HG02571 (cell line): ENCODE measurements at regions not wholly inside any gene's neighbourhood (a gene's known extent, or its start where the extent isn't known, plus 50 kb on each side); places are given as distances from the start of the nearest gene placed in this dataset.

ENCODE experiments used
- ATAC-seq: cut with Tn5 transposase; IDR thresholded peaks from one replicate; pipeline ENCODE4 v1.9.1; 2021; ENCODE audit warnings: mild to moderate bottlenecking, moderate library complexity; ENCODE audit not compliant: unreplicated experiment

DNA sequence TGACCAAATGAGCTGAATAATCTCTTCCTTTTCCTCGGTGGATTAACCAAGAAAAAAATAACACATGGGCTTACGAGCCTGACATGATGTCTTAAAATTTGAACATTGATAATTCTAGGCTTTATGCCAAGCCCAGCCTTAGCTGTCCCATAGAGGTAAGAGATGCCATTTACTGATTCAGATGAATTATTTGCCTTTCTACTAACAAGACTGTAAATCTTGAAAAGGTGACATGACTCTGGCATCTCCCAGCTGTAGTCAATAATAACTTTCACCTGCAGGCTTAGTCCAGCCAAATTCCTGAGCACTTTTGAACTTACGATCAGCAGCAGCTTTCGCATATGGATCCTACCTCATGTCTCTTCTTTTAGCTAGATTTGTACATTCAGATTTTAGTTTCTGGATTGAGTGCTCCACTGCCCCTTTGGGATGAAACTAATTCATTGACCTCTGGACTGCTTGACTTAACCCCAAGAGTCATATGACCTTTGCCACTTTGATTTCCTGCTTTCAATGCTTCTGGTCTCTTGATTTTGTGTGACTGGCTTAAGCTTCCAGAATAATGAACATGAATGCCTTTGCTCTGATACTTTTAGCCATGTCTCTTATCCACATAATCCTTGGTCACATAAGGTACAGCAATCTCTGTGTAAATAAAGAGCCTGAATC, 876.4 kb upstream of the SLIT2 start:
- ATAC-seq: no peak

DNA sequence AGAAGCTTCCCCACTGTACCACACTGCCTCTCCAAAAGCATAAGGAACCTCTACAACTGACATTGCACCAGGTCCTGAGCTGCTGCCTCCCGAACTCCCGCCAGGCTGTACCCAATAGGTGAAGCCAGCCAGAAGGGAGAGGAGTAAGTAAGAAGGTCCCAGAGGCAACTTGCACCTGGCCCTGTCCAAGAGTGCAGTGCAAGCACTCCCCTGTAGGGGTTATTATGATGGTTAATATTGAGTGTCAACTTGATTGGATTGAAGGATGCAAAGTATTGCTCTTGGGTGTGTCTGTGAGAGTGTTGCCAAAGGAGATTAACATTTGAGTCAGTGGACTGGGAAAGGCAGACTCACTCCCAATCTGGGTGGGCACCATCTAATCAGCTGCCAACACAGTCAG, 879.3 kb upstream of the SLIT2 start:
- no peak for ATAC-seq

DNA sequence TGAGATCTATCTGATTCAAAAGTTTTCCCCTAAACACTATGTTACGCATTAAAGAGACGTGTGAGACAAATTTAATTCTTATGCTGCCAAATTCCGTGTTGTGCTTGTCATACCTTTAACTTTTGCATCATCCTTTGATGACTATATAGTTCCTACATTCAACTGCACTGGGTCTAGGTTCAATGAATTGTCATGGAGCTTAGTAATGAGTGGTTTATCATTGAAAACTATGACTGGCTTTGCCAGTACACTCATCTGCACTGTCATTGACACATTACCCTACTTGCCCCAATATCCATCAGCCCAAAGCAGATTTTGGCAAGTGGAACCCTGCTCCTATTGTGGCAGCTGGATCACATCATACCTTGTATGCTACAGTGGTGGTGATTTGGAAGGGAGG, 882.9 kb upstream of the SLIT2 start:
- ATAC-seq: no peak

DNA sequence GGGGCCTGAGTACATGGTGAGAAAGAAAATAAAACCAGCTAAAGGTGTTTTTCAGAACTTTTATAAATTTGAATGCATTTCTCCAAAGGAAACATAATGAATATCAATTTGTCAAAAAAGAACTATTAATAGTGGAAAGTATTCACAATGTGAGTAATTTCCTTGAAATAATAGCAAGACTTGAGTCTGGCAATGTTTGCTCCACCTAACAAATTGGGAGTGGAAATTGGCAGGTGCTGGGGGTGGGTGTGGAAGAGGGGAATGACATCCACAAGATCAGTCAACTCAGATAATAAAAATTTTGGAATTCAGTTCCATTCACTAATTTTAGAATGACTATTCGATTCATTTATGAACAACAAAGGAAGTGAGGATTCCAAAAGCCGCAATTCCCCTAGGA, 884.8 kb upstream of the SLIT2 start:
- no peak for ATAC-seq

DNA sequence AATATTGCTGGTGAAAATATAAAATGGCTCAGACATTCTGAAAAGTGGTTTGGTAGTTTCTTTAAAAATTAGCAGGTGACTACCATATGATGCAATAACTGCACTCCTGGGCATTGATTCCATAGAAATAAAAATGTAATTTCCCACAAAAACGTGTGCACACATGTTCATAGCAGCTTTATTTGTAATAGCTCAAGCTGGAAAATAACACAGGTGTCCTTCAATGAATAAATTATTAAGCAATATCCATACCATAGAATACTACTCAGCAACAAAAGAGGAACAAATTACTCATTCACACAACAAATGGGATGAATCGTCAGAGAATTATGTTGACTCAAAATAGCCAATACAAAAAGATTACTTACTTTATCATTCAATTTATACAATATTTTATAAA, 893.7 kb upstream of the SLIT2 start:
- no peak for ATAC-seq

DNA sequence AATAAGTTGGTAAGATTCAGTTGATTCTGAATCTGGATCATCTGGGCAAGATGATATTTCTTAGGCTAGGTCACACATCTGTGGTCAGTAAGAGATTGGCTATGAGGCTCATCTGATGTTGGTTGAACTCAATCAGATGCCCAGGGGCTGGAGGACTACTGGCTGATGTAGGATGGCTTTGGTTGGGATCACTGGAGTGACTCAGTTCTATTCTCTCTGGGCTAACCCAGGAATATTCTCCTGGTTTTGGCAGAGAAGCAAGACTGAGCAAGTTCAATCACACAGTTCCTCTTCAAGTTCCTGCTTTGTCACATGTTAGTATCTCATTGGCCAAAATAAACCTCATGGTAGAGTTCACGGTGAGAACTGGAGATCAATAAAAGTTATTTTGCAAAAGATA, 902.3 kb upstream of the SLIT2 start:
- no peak for ATAC-seq

DNA sequence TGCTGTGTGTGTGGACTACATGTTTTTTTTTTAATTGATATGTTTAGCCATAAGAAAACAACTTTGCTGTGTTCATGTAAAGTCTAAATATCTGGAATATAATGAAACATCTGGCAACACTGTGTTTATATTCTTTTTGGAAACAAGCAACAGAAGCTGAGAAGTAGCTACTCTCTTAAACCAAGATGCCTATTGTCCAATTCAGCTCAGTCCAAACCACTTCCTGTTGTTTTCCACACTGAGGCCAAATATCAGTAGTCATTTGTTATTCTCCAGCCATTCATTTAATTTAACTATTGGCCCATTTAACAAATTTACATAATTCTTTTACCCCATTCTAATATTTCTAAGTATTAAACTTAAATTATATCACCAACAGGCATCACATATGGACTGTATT, 903.0 kb upstream of the SLIT2 start:
- ATAC-seq: no peak

DNA sequence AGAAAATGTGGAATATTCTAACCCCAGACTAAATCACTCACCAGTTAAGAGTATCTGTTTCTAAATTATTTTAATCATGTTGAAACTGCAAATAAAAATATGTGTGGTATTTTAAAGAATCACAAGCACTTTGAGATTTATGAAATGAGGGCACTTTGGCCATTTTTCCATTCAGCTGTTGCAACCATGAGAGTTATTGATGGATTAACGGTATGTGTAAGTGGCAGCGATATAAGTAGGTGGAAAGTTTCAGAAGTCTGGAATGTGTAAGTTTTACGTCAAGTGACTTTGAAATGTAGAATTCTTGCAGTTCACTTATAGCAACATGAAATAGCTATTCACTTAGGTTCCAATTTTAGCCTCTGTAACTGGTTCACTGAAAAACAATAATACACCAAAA, 905.1 kb upstream of the SLIT2 start:
- no peak for ATAC-seq

DNA sequence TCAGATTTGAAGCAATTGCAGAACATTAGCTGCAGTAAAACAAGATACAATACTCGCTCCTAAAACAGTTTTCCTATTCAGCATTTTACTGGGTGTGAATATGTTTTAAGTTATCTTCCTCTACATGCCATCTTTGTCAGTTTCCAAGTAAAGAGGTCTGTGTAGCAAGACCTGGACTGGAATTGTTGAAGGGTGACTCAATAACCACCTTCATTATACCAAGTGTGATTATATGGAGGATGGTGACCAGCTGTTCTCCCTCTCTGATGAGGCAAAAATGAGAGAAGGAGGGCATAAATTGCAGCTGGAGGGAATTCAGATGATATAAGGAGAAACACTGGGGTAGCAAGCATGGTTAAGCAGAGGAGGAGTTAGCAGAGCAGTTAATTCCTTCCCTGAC, 922.1 kb upstream of the SLIT2 start:
- no peak for ATAC-seq

DNA sequence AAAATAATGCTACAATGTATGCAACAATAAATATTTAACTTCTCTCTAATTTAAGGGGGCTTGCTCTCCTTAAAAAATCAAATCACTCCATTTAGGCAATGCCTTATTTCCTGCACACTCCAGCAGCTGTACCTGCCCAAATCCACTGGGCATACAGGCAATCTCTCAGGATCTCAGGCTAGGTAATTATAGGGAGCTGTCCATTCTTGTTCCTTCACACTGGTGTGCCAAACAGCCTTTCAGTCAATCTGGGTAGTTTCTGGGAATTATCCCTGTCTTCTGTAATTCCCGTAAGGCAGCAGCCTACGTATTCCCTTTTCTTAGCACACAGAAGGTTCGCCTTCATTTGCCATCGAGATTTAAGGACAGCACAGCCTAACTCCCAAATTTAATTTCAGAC, 922.6 kb upstream of the SLIT2 start:
- ATAC-seq: no peak

DNA sequence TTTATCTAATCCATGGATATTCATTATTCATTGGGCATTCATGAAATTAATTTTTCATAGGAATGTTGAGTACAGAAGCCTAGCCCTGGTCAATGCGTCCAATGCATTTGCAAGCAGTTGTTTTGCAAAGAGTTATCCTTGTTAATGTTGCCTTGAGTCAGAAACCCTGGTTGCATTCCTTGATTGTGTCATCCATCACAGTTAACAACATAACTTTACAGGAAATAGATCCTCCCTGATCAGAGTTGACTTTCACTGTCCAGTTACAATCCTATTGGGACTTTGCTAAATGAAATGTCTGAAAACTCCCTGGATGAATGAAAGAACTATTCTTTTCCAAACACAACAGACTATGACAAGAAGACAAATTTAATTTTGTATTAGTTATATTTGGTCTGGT, 924.3 kb upstream of the SLIT2 start:
- ATAC-seq: no peak

DNA sequence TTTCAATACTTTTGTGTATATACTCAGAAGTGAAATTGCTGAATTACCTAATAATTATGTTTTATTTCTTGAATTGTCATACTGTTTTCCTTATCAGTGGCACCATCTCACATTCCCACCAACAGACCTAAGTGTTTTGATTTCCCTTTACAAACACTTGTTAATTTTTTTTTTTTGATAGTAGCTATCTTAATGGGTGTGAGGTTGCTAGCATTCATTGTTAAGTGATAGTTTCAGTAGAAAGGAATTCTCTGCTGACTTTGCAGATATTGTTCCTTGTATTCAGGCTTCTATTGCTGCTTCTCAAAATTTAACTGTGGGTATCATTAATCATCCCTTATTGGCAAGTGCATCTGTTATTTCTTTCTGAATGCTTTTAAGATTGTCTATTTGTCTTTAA, 927.5 kb upstream of the SLIT2 start:
- ATAC-seq: no peak

DNA sequence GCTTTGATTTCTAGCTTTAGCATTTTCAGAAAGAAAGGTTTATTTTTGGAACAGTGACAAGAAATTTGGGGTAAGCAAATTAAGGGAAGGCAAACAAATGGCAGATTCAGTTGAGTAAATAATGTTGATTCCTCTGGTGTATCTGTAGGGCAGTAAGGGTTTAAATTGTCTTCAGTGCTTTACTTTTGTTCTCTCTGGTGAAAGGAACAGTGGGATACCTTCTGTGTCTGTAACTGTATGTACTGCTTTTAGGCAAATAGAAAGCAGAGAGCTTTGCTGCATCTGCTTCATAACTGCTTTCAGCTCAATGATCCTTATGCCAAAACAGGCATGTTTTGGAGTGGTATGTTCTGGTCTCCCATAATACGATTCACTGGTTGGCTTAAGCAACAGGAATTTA, 932.1 kb upstream of the SLIT2 start:
- no peak for ATAC-seq

DNA sequence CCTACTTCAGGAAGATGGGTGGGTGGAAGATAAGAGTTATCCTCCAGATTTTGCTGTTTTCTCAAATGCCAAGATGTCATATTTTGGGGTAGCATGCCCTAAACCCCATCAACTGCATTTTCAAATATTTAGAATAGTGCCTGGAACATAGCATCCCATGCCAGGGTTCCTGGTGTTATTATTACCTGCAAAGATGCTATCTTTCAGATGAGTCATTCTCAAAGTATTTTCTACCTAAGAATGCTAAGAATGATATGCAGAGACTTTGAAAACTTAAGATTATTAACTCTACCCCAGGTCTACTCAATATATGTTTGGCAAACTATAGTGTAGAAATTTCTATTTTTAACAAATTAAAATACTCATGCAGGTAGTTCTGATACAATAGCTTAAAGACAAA, 934.3 kb upstream of the SLIT2 start:
- no peak for ATAC-seq

DNA sequence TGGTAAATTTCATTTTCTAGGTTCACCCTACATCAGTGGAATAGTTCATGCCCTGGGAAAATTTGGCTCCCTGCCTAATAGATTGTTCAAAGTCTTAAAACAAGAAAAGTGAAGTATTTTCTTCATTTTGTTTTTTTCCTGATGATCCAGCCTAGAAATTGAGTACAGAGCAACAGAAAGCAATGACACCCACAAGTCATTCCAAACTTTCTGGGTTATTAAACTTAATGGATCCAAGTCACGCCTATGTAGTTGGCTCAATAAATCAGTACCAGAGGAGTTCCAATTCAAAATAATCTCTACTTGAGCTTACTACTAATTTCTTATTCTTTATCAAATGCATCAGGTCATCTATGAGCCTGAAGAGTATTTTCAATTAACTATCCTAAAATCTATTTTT, 937.6 kb upstream of the SLIT2 start:
- ATAC-seq: no peak

DNA sequence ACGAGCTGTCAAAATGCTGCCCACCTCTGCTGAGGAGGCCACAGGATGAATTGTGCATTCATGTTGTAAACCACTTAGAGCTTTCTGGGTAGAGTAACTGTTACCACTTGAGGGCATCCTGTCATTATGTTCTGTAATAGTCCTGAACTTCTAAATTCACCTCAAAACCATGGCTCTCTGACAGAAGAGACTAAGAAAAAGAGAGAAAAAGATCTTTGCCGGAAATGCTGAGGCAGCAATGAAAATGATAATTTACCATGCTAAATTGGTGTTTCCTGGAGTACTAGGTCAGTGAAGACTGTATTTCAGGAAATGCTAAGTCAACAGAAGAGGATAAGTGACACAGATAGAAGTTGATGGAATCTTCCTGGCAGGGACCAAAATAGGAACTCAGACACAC, 942.3 kb upstream of the SLIT2 start:
- ATAC-seq: no peak

DNA sequence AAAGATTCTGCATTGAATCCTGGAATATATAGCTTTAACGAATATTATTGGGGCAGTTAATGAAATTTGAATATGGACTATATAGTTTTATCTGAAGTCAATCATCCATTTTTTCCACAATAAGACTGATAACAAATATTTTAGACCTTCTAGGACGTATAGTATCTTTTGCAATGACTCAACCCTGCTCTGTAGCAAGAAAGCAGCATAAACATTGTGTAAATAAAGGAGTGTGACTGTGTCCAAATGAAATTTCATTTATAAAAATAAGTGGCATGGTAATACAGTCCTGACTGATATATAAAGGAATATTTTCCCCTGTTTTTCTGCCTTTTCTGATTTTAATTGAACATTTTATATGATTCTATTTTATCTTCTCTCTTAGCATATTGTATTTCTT, 947.7 kb upstream of the SLIT2 start:
- ATAC-seq: no peak

DNA sequence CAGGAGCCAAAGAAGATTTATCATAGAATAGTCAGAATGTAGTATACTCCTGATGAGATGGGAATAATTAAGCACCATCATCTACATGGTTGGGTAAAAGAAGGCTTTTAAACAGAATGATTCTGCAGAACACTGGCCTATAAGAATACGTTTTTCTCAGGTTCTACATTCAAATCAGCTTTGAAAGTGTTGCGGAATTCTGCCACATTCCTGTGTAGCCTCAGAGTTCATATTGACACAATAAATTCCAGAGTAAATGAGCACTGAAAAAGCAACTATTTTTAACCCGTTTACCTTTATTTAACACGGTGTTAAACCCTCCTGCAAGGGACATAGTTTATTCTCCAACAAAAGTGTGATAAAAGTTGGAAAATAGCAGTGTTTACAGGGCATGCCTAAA, 950.2 kb upstream of the SLIT2 start:
- ATAC-seq: no peak

DNA sequence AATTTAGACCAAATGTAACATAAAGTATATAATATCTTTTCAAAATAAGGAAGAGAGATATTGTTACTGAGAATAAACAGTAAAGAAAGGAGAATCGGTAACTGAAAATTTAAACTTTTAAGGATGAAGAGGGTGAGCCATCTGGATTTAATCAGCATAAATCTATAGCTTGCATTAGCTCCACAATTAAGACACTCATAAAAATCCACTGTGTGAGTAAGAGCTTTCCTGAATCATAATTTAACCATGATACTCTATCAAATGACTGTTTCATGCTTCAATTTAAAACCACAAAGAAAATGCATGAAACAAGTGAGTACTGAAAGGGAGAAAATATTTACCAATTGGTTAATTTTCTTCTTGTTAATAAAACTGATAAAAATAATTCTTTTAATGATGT, 951.5 kb upstream of the SLIT2 start:
- no peak for ATAC-seq

DNA sequence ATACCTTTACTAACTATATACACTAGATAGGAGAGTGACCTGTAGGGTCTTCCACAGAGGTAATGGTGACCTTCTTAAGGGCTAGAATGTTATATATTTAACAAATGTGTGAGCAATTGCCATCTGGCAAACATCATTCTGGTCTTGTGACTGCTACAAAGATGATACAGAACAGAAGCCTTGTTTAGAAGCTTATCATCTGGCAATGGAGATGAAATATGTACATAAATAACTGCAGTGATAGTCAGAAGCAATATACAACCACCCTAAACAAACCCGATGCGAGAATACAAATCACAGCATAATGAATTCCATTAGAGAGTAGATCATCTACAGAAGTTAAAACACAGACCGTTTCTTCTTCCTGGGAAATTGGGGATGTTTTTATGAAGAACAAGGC, 952.7 kb upstream of the SLIT2 start:
- ATAC-seq: no peak

DNA sequence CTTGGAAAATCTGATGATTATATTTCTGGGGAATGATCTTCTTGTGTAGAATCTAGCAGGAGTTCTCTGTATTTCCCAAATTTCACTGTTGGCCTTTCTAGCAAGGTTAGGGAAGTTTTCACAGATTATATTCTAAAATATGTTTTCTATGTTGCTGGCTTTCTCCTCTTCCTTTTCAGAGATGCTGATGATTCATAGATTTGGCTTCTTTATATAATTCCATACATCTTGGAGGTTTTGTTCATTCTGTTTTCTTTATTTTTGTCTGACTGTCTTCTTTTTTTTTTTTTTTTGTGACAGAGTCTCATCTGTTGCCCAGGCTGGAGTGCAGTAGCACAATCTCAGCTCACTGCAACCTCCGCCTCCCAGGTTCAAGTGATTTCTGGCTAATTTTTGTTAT, 957.9 kb upstream of the SLIT2 start:
- no peak for ATAC-seq

DNA sequence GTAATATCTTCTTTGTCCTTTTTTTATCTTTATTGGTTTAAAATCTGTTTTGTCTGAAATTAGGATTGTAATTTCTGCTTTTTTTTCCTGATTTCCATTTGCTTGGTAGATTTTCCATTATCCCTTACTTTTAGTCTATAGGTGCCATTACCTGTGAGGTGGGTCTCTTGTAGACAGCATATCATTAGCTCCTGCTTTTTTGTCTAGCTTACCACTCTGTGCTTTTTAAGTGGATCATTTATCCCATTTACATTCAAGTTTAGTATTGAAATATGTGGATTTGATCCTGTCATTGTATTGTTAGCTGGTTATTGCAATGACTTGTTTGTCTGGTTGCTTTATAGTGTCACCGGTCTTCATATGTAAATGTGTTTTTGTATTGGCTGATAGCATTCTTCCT, 958.6 kb upstream of the SLIT2 start:
- no peak for ATAC-seq

DNA sequence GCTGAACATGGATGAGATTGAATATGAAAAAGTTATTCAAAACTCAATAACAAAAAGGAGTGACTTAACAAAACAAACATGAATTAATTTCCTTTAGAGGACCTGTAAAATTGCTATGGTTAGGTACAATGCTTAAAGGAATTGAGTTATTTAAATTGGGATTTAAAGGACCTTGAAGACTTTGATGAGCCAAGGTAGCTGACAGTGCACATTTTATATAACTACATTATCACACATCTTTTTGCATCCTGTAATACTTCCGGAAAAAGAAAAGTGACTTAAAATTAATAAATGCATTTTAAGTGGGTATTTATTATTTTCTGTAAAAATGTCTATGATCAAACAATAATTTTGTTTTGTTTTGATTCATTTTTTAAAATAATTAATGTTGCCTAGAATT, 964.8 kb upstream of the SLIT2 start:
- no peak for ATAC-seq

DNA sequence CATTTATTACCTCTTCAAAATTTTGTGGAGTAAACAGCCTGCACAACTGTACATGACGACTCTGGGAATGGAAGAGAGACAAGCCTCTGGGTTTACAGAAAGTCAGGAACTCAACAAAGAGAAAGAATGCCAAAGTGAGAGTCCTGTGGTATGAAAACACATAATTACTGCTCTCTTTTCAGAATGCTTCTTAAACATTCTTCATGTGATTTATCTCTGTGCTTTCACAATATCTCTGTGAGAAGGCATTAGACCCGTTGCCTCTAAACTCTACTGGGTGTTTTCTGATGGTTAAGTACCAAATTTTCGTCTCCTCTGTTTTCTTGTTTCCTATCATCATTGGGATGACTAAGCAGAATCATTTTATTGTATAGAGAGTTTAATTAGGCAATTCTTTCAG, 966.6 kb upstream of the SLIT2 start:
- ATAC-seq: no peak
